ENCODE measurements at regions not wholly inside any gene's neighbourhood (a gene's known extent, or its start where the extent isn't known, plus 50 kb on each side); places are given as distances from the start of the nearest gene placed in this dataset.

DNA sequence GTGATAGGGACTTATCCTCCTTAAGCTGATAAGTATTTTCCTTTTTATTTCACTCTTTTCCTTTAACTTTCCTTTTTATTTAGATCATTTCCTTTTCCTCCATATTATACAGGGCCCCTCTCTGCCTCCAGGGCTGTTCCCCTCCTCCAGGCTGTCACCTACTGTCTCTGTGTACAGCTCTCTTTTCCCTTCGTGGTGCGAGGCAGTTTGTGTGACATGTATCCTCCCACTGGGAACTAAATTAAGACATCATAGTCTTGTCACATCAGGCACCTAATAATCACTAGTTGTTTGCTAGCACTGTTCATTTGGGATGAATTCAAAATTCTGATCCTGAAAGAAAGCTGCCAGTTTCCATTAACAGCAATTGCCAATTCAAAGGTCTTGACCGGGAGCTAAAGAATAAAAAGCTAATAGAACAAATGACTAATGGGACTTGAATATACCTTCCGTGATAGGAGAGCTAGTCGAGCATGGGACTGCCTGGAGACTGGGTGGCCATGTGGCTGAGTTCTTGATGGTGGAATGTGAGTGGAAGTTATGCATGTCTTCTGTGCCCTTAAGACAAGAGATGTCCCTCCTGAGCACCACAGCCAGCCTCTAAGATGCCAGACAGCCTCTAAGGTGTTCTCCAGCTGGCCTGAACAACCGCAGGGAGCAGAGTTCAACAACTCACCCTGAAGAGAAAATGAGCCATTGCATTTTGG, 77.7 kb upstream of the LRRC55 start:
- DNase-seq: no peak

DNA sequence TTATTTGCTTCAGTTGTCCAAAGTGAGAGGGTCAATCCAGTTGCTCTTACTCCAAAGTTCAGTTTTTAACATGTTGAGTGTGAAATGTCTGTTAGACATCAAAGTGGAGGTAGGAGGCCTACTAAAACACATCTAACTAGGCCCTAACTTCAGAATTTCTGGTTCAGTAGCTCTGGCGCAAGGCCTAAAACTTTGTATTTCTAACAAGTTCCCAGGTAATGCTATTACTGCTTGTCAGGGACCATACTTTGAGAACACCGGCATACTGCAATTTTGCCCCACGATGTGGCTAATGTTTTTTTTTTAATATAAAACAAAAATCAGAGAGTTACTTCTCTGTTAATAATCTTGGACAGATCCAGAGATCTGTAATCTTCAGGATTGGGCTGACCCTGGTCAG, 72.4 kb upstream of the LRRC55 start:
- DNase-seq: no peak

- no peak for DNase-seq
Observed at GRCh38 chr11:57111619-57112018, 70.1 kb upstream of the LRRC55 start.

DNA sequence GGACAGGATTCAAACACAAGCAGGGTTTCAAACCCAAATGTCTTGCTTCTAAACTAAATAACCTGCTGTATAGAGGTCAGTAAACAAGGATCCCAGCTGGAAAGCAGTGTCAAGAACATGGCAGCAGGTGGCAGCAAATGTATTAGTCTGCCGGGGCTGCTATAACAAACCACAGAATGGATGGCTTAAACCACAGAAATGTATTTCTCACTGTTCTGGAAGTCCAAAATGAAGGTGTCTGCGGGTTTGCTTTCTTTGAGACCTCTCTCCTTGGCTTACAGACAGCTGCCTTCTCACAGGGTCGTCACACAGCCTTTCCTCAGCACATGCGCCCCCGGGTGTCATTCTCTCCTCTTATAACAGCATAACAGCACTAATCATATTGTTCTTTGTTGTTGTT, 65.1 kb upstream of the LRRC55 start:
- peak; percentile 4 for DNase-seq

- no peak for DNase-seq
Observed at GRCh38 chr11:57120192-57120965, 61.4 kb upstream of the LRRC55 start.

DNA sequence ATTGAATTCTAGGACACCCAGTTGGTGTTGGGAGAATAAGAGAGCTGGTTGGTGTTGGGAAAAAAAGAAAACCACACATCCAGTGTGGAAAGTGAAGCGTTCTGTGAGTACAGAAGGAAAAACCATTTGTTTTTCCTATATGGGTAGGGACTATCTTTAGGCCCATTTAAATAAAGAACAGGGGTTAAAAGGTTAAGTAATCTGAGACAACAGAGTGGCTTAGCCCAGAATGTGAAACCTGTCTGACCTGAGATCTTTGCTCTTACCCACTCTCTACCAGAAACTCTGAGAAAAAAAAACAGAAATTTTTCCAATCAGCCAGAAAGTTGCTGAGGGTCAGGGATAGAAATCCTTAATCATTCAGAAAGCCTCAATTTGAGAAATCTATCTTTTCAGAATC, 59.8 kb upstream of the LRRC55 start:
- no peak for DNase-seq

DNA sequence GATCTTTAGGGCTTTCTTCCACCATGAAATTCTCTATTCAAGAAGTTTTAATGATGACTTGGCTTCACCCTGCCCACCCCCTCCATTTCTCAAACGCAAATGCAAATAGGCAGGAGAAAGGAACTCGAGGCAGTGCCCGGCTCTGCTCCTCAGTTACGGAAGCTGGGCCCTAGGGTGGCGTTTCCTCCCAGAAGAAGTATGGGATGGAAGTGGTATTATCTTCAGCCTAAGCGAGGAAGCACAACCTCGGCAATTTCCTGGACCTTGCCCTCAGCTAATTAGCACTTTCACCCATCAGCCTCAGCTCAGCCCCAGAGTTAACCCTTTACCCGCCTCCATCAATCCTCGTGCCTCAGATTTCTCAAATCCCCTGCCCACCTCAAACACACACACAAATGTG, 58.2 kb upstream of the LRRC55 start:
- no peak for DNase-seq

- DNase-seq: no peak
Observed at GRCh38 chr11:57124505-57124904, 57.2 kb upstream of the LRRC55 start.

- DNase-seq: no peak
Observed at GRCh38 chr11:57124917-57125316, 56.8 kb upstream of the LRRC55 start.

GRCh38 chr11:57126766-57127400, 54.9 kb upstream of the LRRC55 start:
- DNase-seq: no peak

DNA sequence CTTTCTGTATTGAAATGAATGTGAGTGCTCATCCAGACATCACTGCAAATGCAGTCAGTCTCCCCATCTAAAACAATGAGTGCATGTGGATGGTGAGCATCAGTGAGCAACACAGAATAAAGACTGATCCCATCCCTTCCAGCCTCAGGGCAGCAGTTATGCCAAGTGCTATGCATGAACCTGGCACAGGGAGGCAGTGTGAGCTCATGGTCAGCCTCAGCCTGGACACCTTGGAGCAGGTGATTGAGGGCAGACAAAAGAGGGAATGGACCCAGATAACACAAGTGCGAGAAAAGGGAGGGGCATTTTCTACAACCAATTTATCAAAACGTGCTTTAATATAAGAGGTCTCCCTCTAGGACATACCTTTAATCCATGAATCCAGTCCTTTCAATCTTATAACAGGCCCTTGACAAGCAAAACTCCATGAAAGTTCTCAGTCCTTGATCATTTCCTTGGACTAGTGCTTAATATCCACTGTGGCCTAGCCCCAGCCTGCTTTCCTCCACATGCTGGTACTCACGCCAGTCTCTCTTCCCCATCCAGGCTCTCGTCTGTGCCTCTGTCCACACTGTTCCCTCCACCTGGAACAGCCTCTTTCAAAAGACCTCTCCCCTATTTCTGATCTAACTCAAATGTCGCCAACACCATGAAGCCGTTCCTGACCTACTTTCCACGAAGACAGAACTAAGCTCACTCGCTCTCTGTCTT, 50.5 kb upstream of the LRRC55 start:
- no peak for DNase-seq
